Neuronal stem cell (in vitro differentiated cells): ENCODE measurements at regions not wholly inside any gene's neighbourhood (a gene's known extent, or its start where the extent isn't known, plus 50 kb on each side); places are given as distances from the start of the nearest gene placed in this dataset.

Source experiments
- DNase-seq: peaks from one replicate; pipeline ENCODE4 v3.0.0-alpha.2; 2013; ENCODE audit warnings: low spot score
- H2AFZ ChIP-seq: one replicate; pipeline ENCODE4 v1.6.1; 2013; ENCODE audit warnings: mild to moderate bottlenecking, low read length, inconsistent platforms
- H2AK5ac ChIP-seq: 2 replicates; pipeline ENCODE4 v1.6.1; 2013; ENCODE audit warnings: low read depth, mild to moderate bottlenecking, inconsistent platforms, low read length, moderate library complexity, mixed read lengths
- H2BK120ac ChIP-seq: 2 replicates; pipeline ENCODE4 v1.6.1; 2013; ENCODE audit warnings: low read depth, mild to moderate bottlenecking, inconsistent platforms, low read length, moderate library complexity, mixed read lengths
- H2BK12ac ChIP-seq: one replicate; pipeline ENCODE4 v1.6.1; 2013; ENCODE audit warnings: low read length, inconsistent platforms
- H2BK15ac ChIP-seq: 2 replicates; pipeline ENCODE4 v1.6.1; 2013; ENCODE audit warnings: mild to moderate bottlenecking, low read length, inconsistent platforms, mixed read lengths
- H2BK5ac ChIP-seq: one replicate; pipeline ENCODE4 v1.6.1; 2013; ENCODE audit warnings: inconsistent platforms, mild to moderate bottlenecking, low read length, moderate library complexity
- H3K14ac ChIP-seq: one replicate; pipeline ENCODE4 v1.6.1; 2013; ENCODE audit warnings: low read length, inconsistent platforms
- H3K18ac ChIP-seq: 2 replicates; pipeline ENCODE4 v1.6.1; 2013; ENCODE audit warnings: low read length, inconsistent platforms
- H3K23ac ChIP-seq: 2 replicates; pipeline ENCODE4 v1.6.1; 2013; ENCODE audit warnings: low read depth, mild to moderate bottlenecking, mixed read lengths, low read length, inconsistent platforms; ENCODE audit not compliant: poor library complexity
- H3K27ac ChIP-seq: replicated peaks from 3 replicates; pipeline ENCODE4 v1.5.1; 2013; ENCODE audit warnings: low read length, inconsistent platforms
- H3K27me3 ChIP-seq, 3 experiments: 2 replicates each; pipeline ENCODE4 v1.6.1; 2013; ENCODE audit warnings: low read length in 3 of 3, mild to moderate bottlenecking in 2 of 3, inconsistent platforms in 1 of 3, low read depth in 1 of 3, mixed read lengths in 1 of 3, moderate library complexity in 1 of 3; ENCODE audit not compliant: control insufficient read depth in 3 of 3, insufficient read depth in 3 of 3
- H3K36me3 ChIP-seq, 2 donors: replicated peaks in 1 of 2; 2 replicates each; pipeline ENCODE4 v1.6.1; 2013; ENCODE audit warnings: low read length in 2 of 2; ENCODE audit not compliant: control insufficient read depth in 2 of 2, insufficient read depth in 2 of 2
- H3K4ac ChIP-seq: 2 replicates; pipeline ENCODE4 v1.6.1; 2013; ENCODE audit warnings: inconsistent platforms, mild to moderate bottlenecking, low read length, moderate library complexity
- H3K4me1 ChIP-seq, 2 donors: 1 replicate in 1 of 2; 2 replicates in 1 of 2; pipeline ENCODE4 v1.6.1; 2013; ENCODE audit warnings: low read length in 2 of 2, low read depth in 1 of 2; ENCODE audit not compliant: control insufficient read depth in 2 of 2, insufficient read depth in 1 of 2
- H3K4me2 ChIP-seq: one replicate; pipeline ENCODE4 v1.6.1; 2013; ENCODE audit warnings: mild to moderate bottlenecking, low read length, inconsistent platforms; ENCODE audit not compliant: insufficient read depth, poor library complexity, severe bottlenecking
- H3K4me3 ChIP-seq, 2 donors: 2 replicates each; pipeline ENCODE4 v1.5.1; 2013; ENCODE audit warnings: low read length in 2 of 2, mild to moderate bottlenecking in 2 of 2, inconsistent platforms in 1 of 2, moderate library complexity in 1 of 2
- H3K79me1 ChIP-seq: one replicate; pipeline ENCODE4 v1.6.1; 2013; ENCODE audit warnings: low read depth, mild to moderate bottlenecking, inconsistent platforms, low read length, moderate library complexity
- H3K9ac ChIP-seq: one replicate; pipeline ENCODE4 v1.6.1; 2013; ENCODE audit warnings: mild to moderate bottlenecking, low read depth, low read length, inconsistent platforms; ENCODE audit not compliant: poor library complexity
- H3K9me3 ChIP-seq, 2 donors: replicated peaks in 1 of 2; 2 replicates each; pipeline versions ENCODE3 to v1.6.1; 2013; ENCODE audit warnings: low read length in 2 of 2, mild to moderate bottlenecking in 2 of 2, inconsistent platforms in 1 of 2, low read depth in 1 of 2, mixed read lengths in 1 of 2, moderate library complexity in 1 of 2; ENCODE audit not compliant: control insufficient read depth in 2 of 2, insufficient read depth in 1 of 2
- H4K8ac ChIP-seq: one replicate; pipeline ENCODE4 v1.6.1; 2013; ENCODE audit warnings: low read depth, mild to moderate bottlenecking, inconsistent platforms, low read length, moderate library complexity
- H4K91ac ChIP-seq: one replicate; pipeline ENCODE4 v1.6.1; 2013; ENCODE audit warnings: low read length, low read depth, mild to moderate bottlenecking, inconsistent platforms; ENCODE audit not compliant: poor library complexity
- WGBS, 2 donors: extraction: QIAGEN DNeasy Blood & Tissue Kit; methylation state at CpG; one replicate each; pipeline ENCODE4 v1.1.7; 2013; ENCODE audit warnings: missing lambda C conversion rate in 2 of 2, mixed read lengths in 1 of 2; ENCODE audit not compliant: insufficient read length in 2 of 2, insufficient replicate concordance in 1 of 2; ENCODE audit errors: extremely low coverage in 2 of 2; 5-methylcytosine and 5-hydroxymethylcytosine counted together

GRCh38 chr2:104939570-104940217, 85.8 kb downstream of the POU3F3 start:
- H3K27ac ChIP-seq: no peak overlapping the region
- no CpG with 5 or more reads among the region's 11 CpGs for WGBS, 2 donors

DNA sequence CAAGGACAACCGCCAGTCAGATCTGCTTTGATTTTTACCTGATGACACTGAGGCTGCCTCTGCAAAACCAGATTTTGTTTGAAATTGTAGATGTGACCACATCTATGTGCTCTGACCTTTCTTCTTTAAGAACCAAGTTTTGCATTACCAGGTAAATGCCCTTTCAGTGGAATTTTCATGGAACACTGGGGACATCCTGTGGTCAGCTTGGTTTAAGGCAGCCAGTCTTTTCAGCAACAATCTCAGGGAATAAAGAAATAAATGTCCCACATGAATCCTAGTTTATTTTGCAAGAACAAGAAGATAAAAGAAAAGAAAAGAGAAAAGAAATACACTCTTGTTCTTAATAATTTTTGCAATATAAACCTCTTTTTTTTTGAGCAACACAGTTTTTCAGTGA, 90.6 kb downstream of the POU3F3 start:
- Histone ChIP-seq H3K27ac (no peak overlapping the region), H2AFZ (no peak overlapping the region), H2BK5ac (no peak overlapping the region), H3K9ac (no peak overlapping the region), H2BK120ac (no peak overlapping the region), H3K18ac (no peak overlapping the region), H3K4me3 (no peak overlapping the region), H3K4ac (no peak overlapping the region), H2BK15ac (no peak overlapping the region), H3K27me3 (no peaks in the 10 kb centered on the region), H3K23ac (no peak overlapping the region), H4K8ac (no peak overlapping the region), H2BK12ac (no peak overlapping the region), H3K4me2 (no peak overlapping the region), H4K91ac (no peak overlapping the region), H3K14ac (no peak overlapping the region), H3K36me3 (no peaks in the 10 kb centered on the region), H3K79me1 (no peaks in the 10 kb centered on the region), H3K9me3 (no peaks in the 10 kb centered on the region), H2AK5ac (no peak overlapping the region), H3K4me1 (peaks cover 0 to 10% of the 10 kb centered on the region in 2 donors)
- WGBS, 2 donors: no CpG with 5 or more reads among the region's 1 CpG
- peak; percentile 48 for DNase-seq

More at GRCh38 chr2:104939570-104940217, 85.8 kb downstream of the POU3F3 start:
- H4K8ac ChIP-seq: no peak overlapping the region
- H3K36me3 ChIP-seq: no peaks in the 10 kb centered on the region
- H2AK5ac ChIP-seq: peak overlapping the region; percentile 57
- H3K9me3 ChIP-seq: no peaks in the 10 kb centered on the region
- H3K4me2 ChIP-seq: no peak overlapping the region
- no peak overlapping the region for H3K4ac ChIP-seq
- H4K91ac ChIP-seq: no peak overlapping the region
- no peak overlapping the region for H3K9ac ChIP-seq
- no peak overlapping the region for H2BK5ac ChIP-seq
- no peaks in the 10 kb centered on the region for H3K79me1 ChIP-seq
- no peak for DNase-seq
- no peak overlapping the region for H3K23ac ChIP-seq
- no peak overlapping the region for H3K14ac ChIP-seq
- peak overlapping the region; percentile 62 for H2AFZ ChIP-seq
- H3K4me1 ChIP-seq: peaks cover 0 to 5% of the 10 kb centered on the region in 2 donors
- H3K4me3 ChIP-seq: no peak overlapping the region
- no peaks in the 10 kb centered on the region for H3K27me3 ChIP-seq
- no peak overlapping the region for H2BK120ac ChIP-seq
- H2BK15ac ChIP-seq: no peak overlapping the region
- no peak overlapping the region for H3K18ac ChIP-seq
- H2BK12ac ChIP-seq: no peak overlapping the region

DNA sequence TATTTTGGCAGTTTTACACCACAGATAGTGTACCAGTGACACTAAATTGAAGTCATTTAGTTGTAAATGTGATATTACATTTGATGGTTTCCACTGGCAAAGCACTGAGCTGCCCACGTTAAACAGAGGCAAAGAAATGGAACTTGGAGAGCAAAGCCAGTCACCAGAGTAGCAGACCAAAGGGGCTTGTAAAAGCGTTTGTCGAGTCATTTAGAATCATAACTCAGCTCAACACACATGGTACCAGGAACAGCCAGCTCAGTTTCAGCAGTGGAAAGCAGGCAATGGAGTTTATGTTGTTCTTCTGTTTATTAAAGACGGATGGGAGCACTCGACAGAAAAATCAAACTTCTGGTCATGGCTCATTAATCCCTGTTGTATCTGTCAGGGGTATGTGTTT, 91.2 kb downstream of the POU3F3 start:
- H3K23ac ChIP-seq: no peak overlapping the region
- H3K27ac ChIP-seq: no peak overlapping the region
- no peak overlapping the region for H3K4ac ChIP-seq
- no peak for DNase-seq
- no peak overlapping the region for H2BK120ac ChIP-seq
- no peaks in the 10 kb centered on the region for H3K79me1 ChIP-seq
- no peaks in the 10 kb centered on the region for H3K9me3 ChIP-seq
- H2BK15ac ChIP-seq: no peak overlapping the region
- H3K18ac ChIP-seq: no peak overlapping the region
- H2BK12ac ChIP-seq: no peak overlapping the region
- no peak overlapping the region for H2BK5ac ChIP-seq
- no peak overlapping the region for H2AK5ac ChIP-seq
- H3K4me2 ChIP-seq: no peak overlapping the region
- no CpG with 5 or more reads among the region's 5 CpGs for WGBS, 2 donors
- H3K9ac ChIP-seq: no peak overlapping the region
- peak overlapping the region; percentile 1 for H2AFZ ChIP-seq
- no peak overlapping the region for H3K4me3 ChIP-seq
- H3K14ac ChIP-seq: no peak overlapping the region
- H4K91ac ChIP-seq: no peak overlapping the region
- peaks cover 0 to 7% of the 10 kb centered on the region in 2 donors for H3K4me1 ChIP-seq
- no peak overlapping the region for H4K8ac ChIP-seq
- no peaks in the 10 kb centered on the region for H3K27me3 ChIP-seq
- H3K36me3 ChIP-seq: no peaks in the 10 kb centered on the region

GRCh38 chr2:104945866-104946265, 92.0 kb downstream of the POU3F3 start:
- H3K4ac ChIP-seq: no peak overlapping the region
- no peak overlapping the region for H3K23ac ChIP-seq
- no peaks in the 10 kb centered on the region for H3K36me3 ChIP-seq
- no peaks in the 10 kb centered on the region for H3K27me3 ChIP-seq
- no peaks in the 10 kb centered on the region for H3K79me1 ChIP-seq
- WGBS, 2 donors: no CpG with 5 or more reads among the region's 3 CpGs
- H2BK120ac ChIP-seq: no peak overlapping the region
- H2AFZ ChIP-seq: peak overlapping the region; percentile 31
- no peaks in the 10 kb centered on the region for H3K9me3 ChIP-seq
- no peak for DNase-seq
- H2BK5ac ChIP-seq: no peak overlapping the region
- no peak overlapping the region for H3K27ac ChIP-seq
- H3K14ac ChIP-seq: no peak overlapping the region
- no peak overlapping the region for H4K8ac ChIP-seq
- H3K9ac ChIP-seq: no peak overlapping the region
- H2BK15ac ChIP-seq: no peak overlapping the region
- no peak overlapping the region for H4K91ac ChIP-seq
- no peak overlapping the region for H3K4me3 ChIP-seq
- no peak overlapping the region for H2BK12ac ChIP-seq
- H3K4me1 ChIP-seq: peaks cover 0 to 7% of the 10 kb centered on the region in 2 donors
- H3K18ac ChIP-seq: no peak overlapping the region
- no peak overlapping the region for H2AK5ac ChIP-seq
- no peak overlapping the region for H3K4me2 ChIP-seq
